IPS-18c (cell line): ENCODE measurements at regions not wholly inside any gene's neighbourhood (a gene's known extent, or its start where the extent isn't known, plus 50 kb on each side); places are given as distances from the start of the nearest gene placed in this dataset.
"Not testable (repeated sequence)": the region's sequence is repeated elsewhere in the genome, so short reads cannot be mapped to it uniquely, and the experiment has no call there.

Experiments used
- H3K4me3 ChIP-seq: 2 replicates; pipeline ENCODE4 v1.7.0; 2013; ENCODE audit warnings: low read depth, mild to moderate bottlenecking, low read length, moderate library complexity; ENCODE audit not compliant: insufficient read depth
- H3K9me3 ChIP-seq: one replicate; pipeline ENCODE4 v1.6.1; 2013; ENCODE audit warnings: mild to moderate bottlenecking, low read length, moderate library complexity; ENCODE audit not compliant: control insufficient read depth, insufficient read depth

GRCh38 chr15:24786347-24786746 is 110.8 kb downstream of the NPAP1 start:
- Histone ChIP-seq H3K4me3 (no peak overlapping the region), H3K9me3 (peaks cover 2% of the 10 kb centered on the region)

- H3K4me3 ChIP-seq, H3K9me3 ChIP-seq: not testable (repeated sequence)
Measured at GRCh38 chr15:24802624-24803023, 127.0 kb downstream of the NPAP1 start.

DNA sequence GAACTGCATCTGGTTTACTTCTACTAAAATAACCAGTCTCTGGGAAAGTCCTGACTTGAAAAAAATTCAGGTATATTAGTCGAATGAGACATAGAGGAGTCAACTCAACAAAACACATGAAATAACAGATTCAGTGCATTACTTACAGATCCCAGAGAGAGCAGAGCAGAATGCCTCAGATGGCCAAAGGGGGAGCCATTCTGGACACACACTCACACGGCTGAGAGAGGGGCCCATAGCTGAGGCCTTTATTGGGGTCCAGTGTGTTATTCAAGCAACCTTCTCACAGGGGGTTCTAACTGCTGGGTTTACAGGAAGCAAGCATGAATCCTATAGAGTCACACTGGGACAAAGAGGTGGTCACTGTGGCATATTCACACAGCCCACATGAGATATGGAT is 135.1 kb upstream of the SNRPN start:
- Histone ChIP-seq H3K9me3 (peaks cover 2% of the 10 kb centered on the region), H3K4me3 (no peak overlapping the region)

DNA sequence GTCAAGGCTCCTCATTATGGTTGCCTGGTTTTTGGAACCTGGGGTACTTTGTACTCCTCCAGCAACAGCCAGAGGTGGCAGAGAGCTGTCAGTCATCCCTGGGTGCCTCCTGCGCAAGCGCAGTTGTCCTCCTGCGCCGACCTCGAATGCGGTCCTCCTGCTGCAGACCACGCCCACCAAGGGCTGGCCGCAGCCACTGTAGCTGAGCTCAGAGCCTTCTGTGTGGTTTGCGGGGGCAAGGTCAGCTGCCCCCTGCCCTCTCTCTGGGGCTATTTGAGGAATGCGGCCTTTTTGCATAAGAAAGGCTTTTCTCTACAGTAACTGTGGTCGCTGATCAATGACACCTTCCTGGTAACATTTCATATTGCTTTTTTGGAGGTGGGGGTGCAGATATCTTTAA is 131.3 kb upstream of the SNRPN start:
- no peaks in the 10 kb centered on the region for H3K9me3 ChIP-seq
- H3K4me3 ChIP-seq = no peak overlapping the region

- Histone ChIP-seq H3K9me3 (peaks cover 2% of the 10 kb centered on the region), H3K4me3 (no peak overlapping the region)
Measured at GRCh38 chr15:24832282-24832681, 122.5 kb upstream of the SNRPN start.

GRCh38 chr15:24835301-24835700 is 119.5 kb upstream of the SNRPN start:
- no peak overlapping the region for H3K4me3 ChIP-seq
- peaks cover 7% of the 10 kb centered on the region for H3K9me3 ChIP-seq

DNA sequence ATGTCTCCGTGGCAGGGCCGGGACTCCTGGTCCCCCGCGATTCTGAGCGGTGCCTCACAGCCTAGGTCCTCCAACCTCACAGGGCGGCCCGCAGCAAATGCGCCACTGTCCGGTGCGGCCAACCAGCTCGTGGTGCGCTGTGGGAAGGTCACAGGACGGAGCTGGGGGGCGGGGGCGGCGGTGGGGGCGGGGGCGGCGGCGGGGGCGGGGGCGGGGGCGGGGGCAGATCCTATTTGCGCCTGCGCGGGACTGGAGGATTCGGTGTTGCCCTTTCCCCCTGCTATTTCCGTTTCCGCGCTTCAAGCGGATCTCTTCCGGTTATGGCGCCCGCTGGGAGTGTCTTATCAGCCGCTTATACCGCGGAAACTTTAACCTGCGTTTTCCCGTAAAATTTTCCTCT is 106.7 kb upstream of the SNRPN start:
- no peak overlapping the region for H3K4me3 ChIP-seq

GRCh38 chr15:24856397-24857390 is 98.1 kb upstream of the SNRPN start:
- no peak overlapping the region for H3K4me3 ChIP-seq
- H3K9me3 ChIP-seq = peaks cover 2% of the 10 kb centered on the region

More for the DNA sequence above, 106.7 kb upstream of the SNRPN start:
- no peaks in the 10 kb centered on the region for H3K9me3 ChIP-seq

DNA sequence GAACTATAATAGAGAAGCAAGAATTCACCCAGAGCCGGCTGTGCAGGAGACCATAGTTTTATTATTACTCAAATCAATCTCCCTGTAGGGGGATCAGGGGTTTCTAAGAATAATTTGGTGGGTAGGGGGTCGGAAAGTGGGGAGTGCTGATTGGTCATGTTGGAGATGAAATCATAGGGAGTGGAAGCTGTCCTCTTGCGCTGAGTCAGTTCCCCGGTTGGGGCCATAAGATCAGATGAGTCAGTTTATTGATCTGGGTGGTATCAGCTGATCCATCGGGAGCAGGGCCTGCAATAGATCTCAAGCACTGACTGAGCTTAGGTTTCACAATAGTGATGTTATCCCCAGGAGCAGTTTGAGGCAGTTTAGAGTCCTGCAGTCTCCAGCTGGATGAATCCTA is 97.0 kb upstream of the SNRPN start:
- peaks cover 2% of the 10 kb centered on the region for H3K9me3 ChIP-seq
- H3K4me3 ChIP-seq = no peak overlapping the region

DNA sequence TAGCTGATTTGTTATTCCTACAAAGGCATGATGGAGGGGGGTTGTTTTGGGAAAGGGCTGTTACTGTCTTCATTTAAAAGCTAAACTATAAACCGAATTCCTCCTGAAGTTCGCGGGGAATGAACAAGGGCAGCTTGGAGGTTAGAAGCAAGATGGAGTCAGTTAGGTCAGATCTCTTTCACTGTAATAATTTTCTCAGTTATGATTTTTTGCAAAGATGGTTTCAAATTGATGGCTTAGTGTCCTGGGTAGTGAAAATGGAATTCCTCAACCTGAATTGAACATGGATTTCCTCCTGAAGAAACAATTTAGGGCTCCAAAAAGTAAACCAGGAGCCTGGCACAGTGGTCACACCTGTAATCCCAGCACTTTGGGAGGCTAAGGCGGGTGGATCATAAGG is 96.6 kb upstream of the SNRPN start:
- not testable (repeated sequence) for H3K4me3 ChIP-seq, H3K9me3 ChIP-seq

DNA sequence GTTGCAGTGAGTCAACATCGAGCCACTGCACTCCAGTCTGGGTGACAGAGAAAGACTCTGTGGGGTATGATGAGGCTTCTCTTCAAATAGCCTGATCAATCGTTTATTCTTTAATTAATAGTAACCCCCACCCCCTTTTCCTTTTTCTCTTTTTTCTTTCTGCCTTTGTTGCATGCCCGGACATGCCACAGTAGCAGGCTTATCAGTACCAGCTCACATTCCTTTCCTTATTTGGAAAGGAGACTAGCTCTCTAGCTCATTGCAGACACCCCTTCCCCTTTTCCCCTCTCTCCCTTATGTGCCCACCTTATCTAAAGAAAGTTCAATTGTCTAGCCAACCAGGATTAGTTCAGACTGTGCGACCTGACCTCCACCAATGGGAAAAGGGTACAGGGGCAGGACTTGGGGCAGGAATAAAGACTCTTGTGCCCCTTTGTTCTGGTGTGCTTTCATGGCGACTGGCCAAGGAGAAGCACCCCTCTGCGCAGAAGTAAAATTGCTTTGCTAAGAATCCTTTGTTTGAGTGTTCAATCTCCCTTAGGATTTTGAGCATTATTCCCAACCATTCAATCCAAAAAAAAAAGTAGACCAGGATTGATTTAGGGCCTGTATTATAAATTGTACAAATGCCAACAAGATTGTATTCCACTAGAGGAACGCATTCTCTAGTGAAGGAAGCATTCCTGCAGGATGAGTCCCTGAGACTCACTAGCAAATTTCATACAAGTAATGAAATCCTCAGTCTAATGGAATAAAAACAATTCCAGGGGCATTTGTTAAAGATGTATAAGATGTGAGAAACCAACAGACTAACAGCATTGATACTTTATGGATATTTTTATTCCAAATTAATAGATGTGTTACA is 95.8 kb upstream of the SNRPN start:
- no peak overlapping the region for H3K4me3 ChIP-seq
- H3K9me3 ChIP-seq = peaks cover 2% of the 10 kb centered on the region

GRCh38 chr15:24861014-24861690 is 93.6 kb upstream of the SNRPN start:
- Histone ChIP-seq H3K4me3 (no peak overlapping the region), H3K9me3 (no peaks in the 10 kb centered on the region)

DNA sequence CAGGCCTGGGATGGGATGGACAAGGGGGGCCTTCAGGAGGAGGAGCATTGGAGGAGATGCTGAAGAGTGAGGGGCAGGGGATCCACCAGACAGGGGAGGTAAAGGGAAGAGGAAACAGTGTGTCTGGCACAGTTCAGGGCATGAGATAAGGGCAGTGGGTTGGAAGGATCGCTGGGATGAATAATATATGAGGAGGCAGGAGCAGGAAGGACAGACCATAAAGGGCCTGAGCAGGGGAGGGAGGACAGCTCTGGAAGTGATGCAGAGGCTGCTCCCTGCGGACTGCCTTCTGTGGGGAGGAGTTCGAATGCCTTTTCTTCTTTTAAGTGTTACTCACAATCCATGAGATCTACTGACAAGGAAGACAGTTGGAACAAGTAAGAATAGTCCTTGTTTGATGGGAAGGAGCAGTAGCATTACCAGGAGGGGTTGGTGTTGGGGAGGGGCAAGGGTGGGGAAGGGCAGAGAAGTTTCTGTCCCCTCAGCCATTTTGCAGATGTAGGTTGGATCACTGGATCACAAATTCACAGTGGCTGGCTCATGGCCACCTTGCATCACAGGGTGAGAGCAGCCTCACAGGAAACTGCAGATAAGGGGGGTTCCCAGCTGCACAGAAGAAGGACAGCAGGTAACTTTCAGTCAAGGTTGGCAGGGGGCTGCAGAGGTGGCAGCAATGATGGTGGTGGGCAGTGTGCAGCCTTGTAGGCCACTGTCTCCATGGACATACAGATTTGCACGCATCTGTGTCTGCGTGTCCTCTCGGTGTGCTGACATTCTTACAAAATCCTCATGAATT is 91.9 kb upstream of the SNRPN start:
- Histone ChIP-seq H3K4me3 (no peak overlapping the region), H3K9me3 (no peaks in the 10 kb centered on the region)

DNA sequence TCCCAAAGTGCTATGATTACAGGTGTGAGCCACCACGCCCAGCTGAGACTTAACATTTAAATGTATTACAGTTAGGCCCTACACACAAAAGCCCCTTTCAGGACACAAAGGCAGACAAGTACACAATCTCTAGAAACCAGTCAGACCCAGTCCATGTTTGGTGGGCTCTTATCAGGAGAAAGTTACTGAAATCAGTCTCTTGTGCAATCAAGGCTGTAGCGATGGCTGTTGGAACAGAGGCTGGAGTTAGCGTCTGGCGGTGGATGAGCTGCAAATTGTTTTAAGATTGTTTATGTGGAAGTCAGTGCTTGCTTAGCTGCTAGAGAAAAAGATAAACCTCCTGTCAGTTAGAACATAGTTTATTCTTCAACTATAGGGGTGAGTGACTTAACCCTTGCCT is 89.5 kb upstream of the SNRPN start:
- peaks cover under 1% of the 10 kb centered on the region for H3K9me3 ChIP-seq
- H3K4me3 ChIP-seq = no peak overlapping the region

- Histone ChIP-seq H3K9me3 (peaks cover 3% of the 10 kb centered on the region), H3K4me3 (no peak overlapping the region)
Measured at GRCh38 chr15:24877174-24877573, 77.6 kb upstream of the SNRPN start.

- H3K9me3 ChIP-seq = peaks cover 3% of the 10 kb centered on the region
- H3K4me3 ChIP-seq = no peak overlapping the region
Measured at GRCh38 chr15:24878153-24878552, 76.6 kb upstream of the SNRPN start.

DNA sequence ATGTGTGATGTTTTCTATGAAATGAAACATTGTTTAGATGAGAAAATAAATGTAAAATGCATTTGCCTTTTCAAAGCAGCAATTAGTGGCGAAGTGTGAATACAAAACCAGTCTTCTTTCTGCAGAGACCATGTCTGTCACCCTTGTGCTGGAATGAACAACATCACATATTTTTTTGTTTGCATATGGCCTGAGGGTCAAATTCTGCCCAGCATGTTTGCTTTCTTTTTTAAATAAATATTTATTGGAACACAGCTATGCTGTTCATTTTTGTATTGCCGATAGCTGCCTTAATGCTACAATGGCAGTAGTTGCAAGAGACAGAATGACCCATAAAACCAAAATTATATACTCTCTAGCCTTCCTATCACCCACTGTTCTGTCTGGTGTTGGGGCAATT is 75.3 kb upstream of the SNRPN start:
- peaks cover 3% of the 10 kb centered on the region for H3K9me3 ChIP-seq
- no peak overlapping the region for H3K4me3 ChIP-seq
